NCI-H2196 (cell line): ENCODE measurements at regions not wholly inside any gene's neighbourhood (a gene's known extent, or its start where the extent isn't known, plus 50 kb on each side); places are given as distances from the start of the nearest gene placed in this dataset.

Experiments used
- DNase-seq: peaks from one replicate; lab custom pipeline; 2025; ENCODE audit not compliant: unreplicated experiment; lab: John Stamatoyannopoulos, UW

- DNase-seq = no peak
Observed at GRCh38 chr9:11872471-11872870, 820.7 kb upstream of the TYRP1 start.

GRCh38 chr9:11874414-11874813 lies 818.8 kb upstream of the TYRP1 start:
- no peak for DNase-seq

- DNase-seq = no peak
Observed at GRCh38 chr9:11892401-11892800, 800.8 kb upstream of the TYRP1 start.

GRCh38 chr9:11893331-11893730 lies 799.9 kb upstream of the TYRP1 start:
- DNase-seq = no peak

GRCh38 chr9:11894136-11894535 lies 799.0 kb upstream of the TYRP1 start:
- no peak for DNase-seq

- DNase-seq = no peak
Observed at GRCh38 chr9:11902610-11903009, 790.6 kb upstream of the TYRP1 start.

- no peak for DNase-seq
Observed at GRCh38 chr9:11915699-11916098, 777.5 kb upstream of the TYRP1 start.

- DNase-seq = no peak
Observed at GRCh38 chr9:11928871-11929321, 764.3 kb upstream of the TYRP1 start.

GRCh38 chr9:11931109-11931508 lies 762.1 kb upstream of the TYRP1 start:
- DNase-seq = no peak

- DNase-seq = no peak
Observed at GRCh38 chr9:11931751-11932150, 761.4 kb upstream of the TYRP1 start.

- no peak for DNase-seq
Observed at GRCh38 chr9:11933926-11934325, 759.3 kb upstream of the TYRP1 start.

- DNase-seq = no peak
Observed at GRCh38 chr9:11946531-11946930, 746.7 kb upstream of the TYRP1 start.

GRCh38 chr9:11962327-11962726 lies 730.9 kb upstream of the TYRP1 start:
- no peak for DNase-seq

- DNase-seq = no peak
Observed at GRCh38 chr9:11966786-11967185, 726.4 kb upstream of the TYRP1 start.

- DNase-seq = no peak
Observed at GRCh38 chr9:11968631-11969030, 724.6 kb upstream of the TYRP1 start.

- DNase-seq = no peak
Observed at GRCh38 chr9:11973011-11973410, 720.2 kb upstream of the TYRP1 start.

GRCh38 chr9:11973511-11973910 lies 719.7 kb upstream of the TYRP1 start:
- no peak for DNase-seq

- DNase-seq = no peak
Observed at GRCh38 chr9:11992866-11993265, 700.3 kb upstream of the TYRP1 start.

GRCh38 chr9:12014488-12014887 lies 678.7 kb upstream of the TYRP1 start:
- no peak for DNase-seq

GRCh38 chr9:12054235-12054634 lies 639.0 kb upstream of the TYRP1 start:
- DNase-seq = no peak

GRCh38 chr9:12056874-12057273 lies 636.3 kb upstream of the TYRP1 start:
- DNase-seq = no peak

GRCh38 chr9:12060067-12060466 lies 633.1 kb upstream of the TYRP1 start:
- no peak for DNase-seq

GRCh38 chr9:12060811-12061210 lies 632.4 kb upstream of the TYRP1 start:
- no peak for DNase-seq

- DNase-seq = no peak
Observed at GRCh38 chr9:12065050-12065449, 628.1 kb upstream of the TYRP1 start.
